ENCODE measurements at regions not wholly inside any gene's neighbourhood (a gene's known extent, or its start where the extent isn't known, plus 50 kb on each side); places are given as distances from the start of the nearest gene placed in this dataset.
A peak's percentile ranks its signal among the peaks of the same experiment; 100 is the strongest.

GRCh38 chr7:159253657-159254056 lies 109.0 kb upstream of the VIPR2 start:
- peak in 1 of 2 donors; percentile 9 for DNase-seq

DNA sequence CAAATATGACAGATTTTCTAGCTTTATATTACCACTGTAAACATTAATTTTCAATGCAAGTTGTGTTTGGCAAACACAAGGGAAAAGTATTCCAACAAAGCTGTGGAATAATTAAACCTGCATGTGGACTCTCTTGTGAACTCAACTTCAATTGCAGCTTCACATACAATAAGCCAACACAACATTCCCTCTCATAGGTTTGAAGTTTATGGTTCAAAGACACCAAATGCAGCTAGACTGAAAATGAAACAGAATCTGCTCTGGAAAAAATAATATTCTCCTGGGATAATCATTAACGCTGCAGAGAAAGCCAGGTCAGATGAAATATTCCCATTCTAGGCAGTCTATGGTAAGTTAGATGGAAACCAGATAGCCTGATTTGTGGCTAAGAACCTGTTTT lies 105.8 kb upstream of the VIPR2 start:
- DNase-seq, result no peak

GRCh38 chr7:159249671-159250070 lies 105.0 kb upstream of the VIPR2 start:
- DNase-seq, result no peak

- no peak for DNase-seq
Observed at GRCh38 chr7:159247910-159248309, 103.2 kb upstream of the VIPR2 start.

DNA sequence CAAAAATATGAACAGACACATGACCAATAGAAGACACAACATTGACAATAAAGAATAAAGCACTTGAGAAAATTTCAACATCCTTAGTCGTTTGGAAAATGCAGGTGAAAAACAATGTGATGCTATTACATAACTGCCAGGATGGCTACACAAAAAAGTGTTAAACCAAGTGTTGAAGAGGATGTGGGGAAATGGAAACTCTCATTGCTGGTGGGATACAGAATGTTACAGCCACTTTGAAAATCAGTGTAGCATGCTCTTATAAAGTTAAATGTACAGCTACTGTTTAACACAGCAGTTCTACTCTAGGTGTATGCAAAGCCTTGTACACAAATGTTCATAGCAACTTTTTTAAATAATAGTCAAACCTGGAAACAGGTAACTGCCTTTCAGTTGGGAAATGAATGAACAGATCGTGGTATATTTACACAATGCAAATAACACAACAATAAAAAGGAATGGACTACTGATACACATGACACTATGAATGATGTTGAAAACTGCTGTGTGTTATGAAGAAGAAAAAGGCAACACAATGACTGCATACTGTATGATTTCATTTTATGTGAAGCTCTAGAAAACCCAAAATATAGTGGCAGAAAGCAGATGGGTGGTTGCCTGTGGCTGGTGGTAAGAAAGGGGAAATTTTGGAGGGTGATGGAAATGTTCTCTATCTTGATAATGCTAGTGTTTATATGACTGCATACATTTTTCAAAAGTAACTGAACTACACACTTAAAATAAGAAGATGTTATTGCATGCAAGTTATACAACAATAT lies 102.2 kb upstream of the VIPR2 start:
- peak in 1 of 2 donors; percentile 1 for DNase-seq

GRCh38 chr7:159240962-159241361 lies 96.3 kb upstream of the VIPR2 start:
- no peak for DNase-seq

GRCh38 chr7:159239028-159239427 lies 94.4 kb upstream of the VIPR2 start:
- DNase-seq, result no peak

DNA sequence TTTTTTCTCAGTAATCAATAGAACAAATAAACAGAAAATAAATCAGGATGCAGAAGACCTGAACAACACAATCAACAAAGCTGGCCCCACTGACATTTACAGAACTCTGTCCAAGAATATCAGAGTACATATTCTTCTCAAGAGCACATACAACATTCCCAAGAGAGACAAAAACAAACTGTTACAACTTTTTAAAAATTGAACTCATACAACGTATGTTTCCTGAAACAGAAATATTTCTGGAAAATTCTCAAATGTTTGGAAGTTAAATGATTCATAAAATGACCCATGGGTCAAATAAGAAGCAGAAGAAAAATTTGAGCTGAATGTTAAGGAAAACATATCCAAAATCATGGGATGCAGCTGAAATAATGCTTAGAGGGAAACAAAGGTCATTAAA lies 93.9 kb upstream of the VIPR2 start:
- DNase-seq, result no peak

DNA sequence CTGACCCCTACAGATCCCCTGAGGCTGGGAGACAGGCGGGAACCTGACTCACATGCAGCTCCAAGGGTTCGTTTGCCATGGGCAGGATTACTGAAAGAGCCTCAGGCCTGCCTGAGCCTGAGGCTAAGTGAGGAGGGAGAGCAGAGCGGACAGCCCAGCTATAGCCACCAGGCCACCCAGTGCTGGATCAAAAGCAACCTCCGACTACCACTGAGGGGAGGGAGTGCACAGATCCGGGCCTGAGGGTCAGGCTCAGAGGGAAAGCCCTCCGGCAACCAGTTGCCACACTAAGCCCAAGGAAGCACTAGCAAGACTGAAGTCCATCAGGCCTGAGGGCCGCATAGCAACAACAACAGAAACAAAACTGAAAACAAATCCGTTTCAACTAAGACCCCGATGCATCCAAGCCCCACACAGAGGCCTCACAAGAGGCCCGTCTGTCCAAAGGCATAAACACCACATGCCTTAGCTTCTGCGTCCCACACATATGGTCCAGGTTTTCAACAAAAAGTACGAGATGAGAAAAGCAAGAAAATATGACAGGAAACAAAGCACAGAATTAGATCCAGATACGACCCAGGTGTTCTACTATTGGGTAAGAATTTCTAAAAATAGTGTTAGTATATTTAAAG lies 92.5 kb upstream of the VIPR2 start:
- DNase-seq, result no peak

GRCh38 chr7:159231017-159231416 lies 86.3 kb upstream of the VIPR2 start:
- DNase-seq, result no peak

DNA sequence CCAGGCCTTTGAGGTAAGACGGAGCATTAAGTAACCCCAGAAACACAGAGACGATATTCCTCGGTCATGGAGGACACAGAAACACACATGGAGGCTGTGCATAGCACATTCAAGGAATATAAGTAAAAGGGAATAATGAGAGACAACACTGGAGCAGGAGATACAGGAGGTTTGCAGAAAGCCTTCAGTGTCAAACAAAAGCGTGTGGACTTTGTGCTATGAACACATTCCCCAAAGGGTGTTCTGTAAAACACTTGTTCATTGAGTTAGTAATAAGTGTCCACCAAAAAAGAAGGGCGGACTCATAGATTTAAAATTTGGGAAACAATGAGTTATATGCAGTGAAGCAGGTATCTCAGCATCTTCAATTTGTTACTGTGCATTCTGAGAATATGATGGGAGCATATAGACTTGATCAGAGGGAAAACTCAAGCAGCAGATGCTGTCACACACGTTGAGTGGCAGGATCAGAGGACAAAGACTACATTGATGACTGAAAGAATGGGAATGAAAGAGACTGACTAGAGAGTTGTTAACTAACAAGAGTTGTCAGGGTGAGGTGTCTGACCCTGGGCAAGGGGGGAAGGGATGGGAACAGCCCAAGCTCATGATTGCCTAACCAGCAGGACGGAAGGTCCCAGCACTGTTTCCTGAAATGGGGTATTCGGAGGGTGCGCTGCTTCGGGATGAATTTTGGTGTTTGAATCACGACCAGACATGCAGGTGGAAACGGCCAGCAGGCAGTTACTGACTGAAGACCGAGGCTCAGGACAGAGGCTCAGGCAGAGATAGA lies 85.2 kb upstream of the VIPR2 start:
- DNase-seq, result no peak

GRCh38 chr7:159227433-159227832 lies 82.8 kb upstream of the VIPR2 start:
- no peak for DNase-seq

GRCh38 chr7:159226011-159226702 lies 81.5 kb upstream of the VIPR2 start:
- DNase-seq, result no peak

DNA sequence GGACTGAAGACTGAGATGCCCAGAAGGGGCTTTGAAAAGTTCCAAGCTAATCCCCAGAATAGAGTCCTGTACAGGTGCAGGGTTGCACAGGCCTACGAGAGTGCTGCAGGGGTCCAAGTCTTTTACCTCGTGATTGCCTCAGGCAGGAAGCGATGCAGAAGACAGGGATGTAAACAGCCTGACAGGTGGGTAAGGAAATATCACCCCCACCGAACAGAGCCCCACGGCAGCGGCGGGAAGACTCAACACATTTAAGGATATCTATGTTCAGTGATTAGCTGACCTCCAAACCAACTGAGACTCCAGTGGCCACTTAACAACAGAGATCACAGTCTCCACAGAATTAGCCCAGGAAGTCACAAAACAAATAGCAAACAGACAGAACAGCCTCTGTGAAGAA lies 73.9 kb upstream of the VIPR2 start:
- DNase-seq, result no peak

DNA sequence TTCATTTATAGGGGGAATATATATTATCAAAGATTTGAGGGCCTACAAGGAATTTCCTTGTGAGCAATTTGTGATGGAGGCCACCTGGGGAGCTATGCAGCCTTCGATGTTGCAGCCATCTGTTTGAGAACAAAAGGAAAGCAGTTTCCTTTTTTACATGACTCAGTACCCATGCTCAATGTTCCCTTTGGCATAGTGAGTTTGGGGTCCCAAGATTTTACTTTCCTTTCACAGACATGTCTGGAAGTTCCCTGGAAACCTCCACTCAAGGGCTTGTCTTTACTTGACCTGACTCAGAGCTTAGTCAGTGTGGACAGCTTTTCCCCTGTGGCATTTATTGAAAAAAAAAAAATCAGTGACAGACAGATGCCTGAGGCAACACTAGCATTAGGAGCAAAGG lies 73.5 kb upstream of the VIPR2 start:
- no peak for DNase-seq

DNA sequence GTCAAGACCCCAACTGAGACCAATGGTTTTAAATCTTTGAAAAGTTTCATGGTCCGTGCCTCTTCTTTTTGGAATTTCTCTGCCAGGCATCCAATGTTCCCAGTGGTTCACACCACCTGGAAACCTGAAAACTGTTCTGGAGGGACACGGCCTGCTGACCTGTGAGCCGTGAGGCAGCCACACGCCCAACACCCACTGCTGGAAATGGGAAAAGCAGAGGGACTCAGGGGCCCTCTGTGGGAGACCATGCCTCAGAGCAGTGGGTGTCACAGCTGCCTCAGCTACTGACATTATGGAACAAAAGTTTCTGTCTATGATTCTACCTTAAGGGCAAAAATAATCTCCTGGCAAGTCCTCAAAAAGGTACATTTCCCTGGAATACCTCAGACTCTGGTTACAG lies 70.4 kb upstream of the VIPR2 start:
- no peak for DNase-seq

- DNase-seq, result no peak
Observed at GRCh38 chr7:159213253-159213652, 68.6 kb upstream of the VIPR2 start.

- DNase-seq, result no peak
Observed at GRCh38 chr7:159212226-159212625, 67.6 kb upstream of the VIPR2 start.

DNA sequence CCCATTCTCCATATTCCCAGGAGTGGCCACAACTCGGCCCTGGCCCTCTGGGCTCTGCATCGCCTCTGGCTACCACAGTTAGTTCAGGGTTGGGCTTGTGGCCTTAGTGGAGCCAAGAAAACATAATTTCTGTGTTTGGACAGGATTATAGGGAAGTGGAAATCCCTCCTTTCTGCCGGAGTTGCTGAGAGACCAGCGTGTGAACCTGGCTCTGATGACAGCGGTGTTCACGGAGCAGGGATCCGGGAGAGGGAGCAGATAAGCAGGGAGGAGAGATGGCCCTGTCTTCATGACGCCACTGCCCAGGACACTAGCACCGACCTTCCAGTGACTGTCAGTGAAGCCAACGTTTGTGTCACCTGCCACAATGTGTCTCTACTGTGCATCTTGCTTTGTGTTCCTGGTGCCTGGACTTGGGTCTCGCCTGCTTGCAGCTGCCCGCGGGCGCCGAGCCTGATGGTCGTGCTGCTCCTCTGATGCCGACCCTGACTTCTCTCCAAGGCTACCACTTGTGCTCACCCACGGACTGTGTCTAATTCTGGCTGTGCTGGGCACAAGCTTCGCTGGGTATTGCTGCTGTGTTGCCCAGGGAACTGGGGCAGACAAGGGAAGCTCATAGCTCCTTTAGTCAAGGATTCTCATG lies 67.0 kb upstream of the VIPR2 start:
- DNase-seq, result no peak

GRCh38 chr7:159210581-159211235 lies 66.0 kb upstream of the VIPR2 start:
- no peak for DNase-seq

- DNase-seq, result peak in 1 of 2 donors; percentile 39
Observed at GRCh38 chr7:159209429-159209828, 64.8 kb upstream of the VIPR2 start.

DNA sequence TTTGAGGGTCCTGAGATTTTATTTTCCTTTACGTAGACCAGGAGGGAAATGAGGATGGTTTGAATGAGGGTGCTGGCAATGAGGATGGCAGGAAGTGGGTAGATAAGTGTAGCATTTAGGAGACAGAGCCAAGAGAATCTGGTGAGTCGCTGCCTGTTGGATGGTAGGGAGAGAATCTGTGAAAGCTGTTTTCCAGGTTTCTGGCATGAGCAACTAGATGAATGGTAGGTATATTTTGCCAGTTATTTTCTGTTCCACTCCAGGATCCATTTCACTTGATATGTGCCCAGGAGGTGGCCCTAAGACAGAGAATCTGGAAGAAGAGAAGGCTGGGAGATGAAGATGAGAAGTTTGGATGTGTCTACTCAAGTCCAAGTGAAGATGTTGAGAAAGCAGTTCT lies 63.3 kb upstream of the VIPR2 start:
- no peak for DNase-seq

Measured in CD4-positive, alpha-beta T cell treated with Interleukin-4 for 1 hour (primary cell).